HEK293T (cell line): ENCODE measurements at regions not wholly inside any gene's neighbourhood (a gene's known extent, or its start where the extent isn't known, plus 50 kb on each side); places are given as distances from the start of the nearest gene placed in this dataset.

Experiments used
- SP1 ChIP-seq: fragments of 450-650 bp; IDR thresholded peaks from 2 replicates; pipeline ENCODE4 v1.6.1; 2017
- ZNF384 ChIP-seq: fragments of 450-650 bp; IDR thresholded peaks from 2 replicates; pipeline ENCODE4 v1.6.1; 2016

GRCh38 chr2:129459200-129459876 lies 520.1 kb upstream of the RAB6C start:
- TF ChIP-seq SP1 (no peak), ZNF384 (no peak)
